ENCODE measurements at regions not wholly inside any gene's neighbourhood (a gene's known extent, or its start where the extent isn't known, plus 50 kb on each side); places are given as distances from the start of the nearest gene placed in this dataset.

- no peak for DNase-seq
These were observed 485.4 kb upstream of the CELF2 start for GRCh38 chr10:10532236-10532635.

DNA sequence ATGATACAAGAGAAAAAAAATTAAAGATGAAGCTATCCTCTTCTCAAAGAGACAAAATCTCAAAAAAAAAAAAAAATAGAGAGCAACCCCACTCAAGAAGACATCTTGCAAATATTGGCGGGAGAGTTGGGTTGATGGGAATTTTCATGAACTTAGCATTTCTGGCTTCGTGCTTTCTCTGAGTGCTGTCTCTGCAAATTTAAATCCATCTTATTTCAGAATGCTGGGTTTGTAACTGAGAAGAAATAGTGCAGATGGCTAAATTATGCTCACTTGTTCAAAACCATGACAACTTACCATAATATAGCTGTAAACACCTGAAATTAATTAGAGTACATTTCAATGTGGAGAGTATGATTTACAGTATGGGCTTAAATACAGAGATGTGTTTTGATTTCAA is 484.8 kb upstream of the CELF2 start:
- DNase-seq = no peak

- DNase-seq = no peak
These were observed 484.2 kb upstream of the CELF2 start for GRCh38 chr10:10533437-10533836.

- no peak for DNase-seq
These were observed 479.3 kb upstream of the CELF2 start for GRCh38 chr10:10538326-10538725.

GRCh38 chr10:10540398-10540797 is 477.3 kb upstream of the CELF2 start:
- DNase-seq = no peak

DNA sequence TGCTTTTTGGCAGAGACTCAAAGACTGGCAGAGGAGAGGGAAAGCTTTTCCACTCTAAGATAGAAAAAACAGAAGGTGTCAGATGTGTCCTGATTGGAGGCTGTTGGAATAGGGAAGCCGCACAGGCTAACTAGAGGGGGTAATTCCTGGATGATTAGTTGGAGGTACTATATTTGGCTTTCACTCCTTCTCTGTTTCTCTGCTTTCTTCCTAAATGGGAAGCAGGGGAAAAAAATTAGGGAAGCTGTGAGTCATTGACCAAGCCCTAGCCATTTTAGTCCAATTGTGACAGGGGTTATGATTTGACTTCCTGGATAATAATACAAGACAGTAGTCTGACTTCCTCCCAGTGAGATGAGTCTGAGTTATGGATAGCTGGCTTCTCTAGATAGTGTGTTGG is 475.2 kb upstream of the CELF2 start:
- DNase-seq = no peak

GRCh38 chr10:10544890-10545289 is 472.8 kb upstream of the CELF2 start:
- no peak for DNase-seq

GRCh38 chr10:10545771-10546170 is 471.9 kb upstream of the CELF2 start:
- DNase-seq = no peak

GRCh38 chr10:10551596-10552301 is 465.9 kb upstream of the CELF2 start:
- DNase-seq = no peak

DNA sequence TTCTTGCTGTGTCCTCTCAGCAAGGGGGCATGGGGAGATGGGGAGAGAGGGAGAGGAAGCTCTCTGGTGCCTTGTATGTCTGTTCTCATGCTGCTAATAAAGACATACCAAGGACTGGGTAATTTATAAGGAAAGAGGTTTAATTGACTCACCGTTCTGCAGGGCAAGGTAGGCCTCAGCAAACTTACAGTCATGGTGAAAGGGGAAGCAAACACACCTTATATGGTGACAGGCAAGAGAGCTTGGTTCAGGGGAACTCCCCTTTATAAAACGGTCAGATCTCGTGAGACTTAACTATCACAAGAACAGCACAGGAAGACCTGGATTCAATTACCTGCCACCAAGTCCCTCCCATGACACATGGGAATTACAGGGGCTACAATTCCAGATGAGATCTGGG is 464.7 kb upstream of the CELF2 start:
- no peak for DNase-seq

DNA sequence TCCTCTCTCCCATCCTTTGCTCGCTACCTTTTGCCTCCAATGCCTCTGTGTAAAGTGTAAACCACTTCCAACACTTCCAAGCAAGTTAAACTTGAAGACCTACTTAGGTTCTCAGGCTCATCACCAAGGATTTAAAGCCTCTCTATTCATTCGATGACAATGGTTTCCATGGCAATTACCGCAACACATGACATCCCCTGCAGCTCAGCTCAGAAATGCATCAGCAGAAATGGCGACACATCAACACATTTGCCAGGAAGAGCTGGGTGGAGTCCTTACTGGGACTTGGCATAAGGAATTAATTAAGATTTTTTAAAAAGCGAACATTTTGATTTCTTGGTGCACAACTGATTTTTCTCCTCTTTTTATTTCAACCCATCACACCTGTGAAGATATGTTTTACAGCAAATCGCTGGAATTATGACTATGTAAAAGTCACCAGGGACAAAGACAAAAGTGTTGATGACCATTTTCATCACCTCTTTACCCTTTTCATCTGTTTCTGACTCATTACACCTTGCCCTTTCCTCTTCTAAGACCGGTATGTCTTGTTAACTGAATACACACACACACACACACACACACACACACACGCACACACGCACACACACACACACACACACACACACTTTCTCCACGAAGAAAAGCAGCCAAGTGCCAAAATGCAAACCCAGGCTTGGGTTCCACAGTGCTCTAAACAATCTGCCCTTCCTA is 453.4 kb upstream of the CELF2 start:
- no peak for DNase-seq

GRCh38 chr10:10576937-10577336 is 440.7 kb upstream of the CELF2 start:
- no peak for DNase-seq

DNA sequence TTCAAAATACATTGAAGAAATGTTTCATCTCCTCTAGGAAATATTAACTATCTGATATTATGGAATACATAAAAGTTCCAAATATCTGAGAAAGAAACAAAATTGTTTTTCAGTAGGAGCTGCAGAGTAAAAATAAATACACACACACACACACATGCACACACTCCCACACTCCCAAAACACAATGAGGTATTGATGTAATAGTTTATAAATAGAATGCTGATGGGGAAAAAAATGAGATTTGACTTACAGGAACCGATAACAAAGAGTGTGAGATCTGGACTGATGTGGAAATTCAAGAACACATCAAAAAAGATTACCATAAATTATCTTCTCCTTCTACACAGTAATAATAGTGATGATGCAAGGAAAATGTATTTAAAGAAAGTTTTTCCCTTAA is 438.0 kb upstream of the CELF2 start:
- DNase-seq = no peak

DNA sequence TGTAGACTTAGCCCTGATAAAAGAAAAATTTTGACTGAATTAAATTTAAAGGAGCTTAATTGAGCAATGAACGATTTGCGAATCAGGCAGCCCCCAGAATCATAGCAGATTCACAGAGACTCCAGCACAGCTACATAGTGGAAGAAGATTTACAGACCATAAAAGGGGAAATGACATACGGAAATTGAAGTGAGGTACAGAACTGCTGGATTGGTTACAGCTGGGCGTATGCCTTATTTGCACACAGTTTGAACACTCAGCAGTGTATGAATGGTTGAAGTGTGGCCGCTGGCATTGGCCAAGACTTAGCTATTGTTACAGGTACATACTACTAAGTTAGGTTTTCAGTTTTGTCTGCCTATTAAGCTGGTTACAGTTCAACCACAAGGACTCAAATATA is 433.5 kb upstream of the CELF2 start:
- no peak for DNase-seq

- DNase-seq = no peak
These were observed 429.8 kb upstream of the CELF2 start for GRCh38 chr10:10587744-10588393.

- DNase-seq = no peak
These were observed 427.9 kb upstream of the CELF2 start for GRCh38 chr10:10589540-10590303.

- DNase-seq = no peak
These were observed 425.8 kb upstream of the CELF2 start for GRCh38 chr10:10591715-10592341.

DNA sequence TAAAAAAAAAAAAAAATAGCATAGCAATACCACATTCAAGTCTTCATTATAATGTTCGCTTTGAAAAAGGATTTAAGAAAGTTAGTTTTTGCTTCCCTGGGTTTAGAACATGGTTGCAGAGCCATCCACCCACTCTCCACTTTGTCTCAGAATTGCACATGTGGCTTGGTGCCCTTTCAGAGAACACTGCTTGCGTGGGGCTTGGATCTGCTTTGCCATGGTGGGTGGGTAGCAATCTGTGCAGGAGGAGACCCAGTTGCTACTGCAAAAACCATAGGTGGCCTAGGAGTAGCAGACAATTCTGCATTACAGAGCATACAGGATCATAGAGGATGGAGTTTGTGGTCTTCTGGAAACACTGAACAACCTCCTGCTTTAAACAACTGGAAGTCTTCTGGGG is 421.4 kb upstream of the CELF2 start:
- no peak for DNase-seq

GRCh38 chr10:10598297-10598696 is 419.4 kb upstream of the CELF2 start:
- no peak for DNase-seq

GRCh38 chr10:10600004-10600403 is 417.7 kb upstream of the CELF2 start:
- DNase-seq = no peak

DNA sequence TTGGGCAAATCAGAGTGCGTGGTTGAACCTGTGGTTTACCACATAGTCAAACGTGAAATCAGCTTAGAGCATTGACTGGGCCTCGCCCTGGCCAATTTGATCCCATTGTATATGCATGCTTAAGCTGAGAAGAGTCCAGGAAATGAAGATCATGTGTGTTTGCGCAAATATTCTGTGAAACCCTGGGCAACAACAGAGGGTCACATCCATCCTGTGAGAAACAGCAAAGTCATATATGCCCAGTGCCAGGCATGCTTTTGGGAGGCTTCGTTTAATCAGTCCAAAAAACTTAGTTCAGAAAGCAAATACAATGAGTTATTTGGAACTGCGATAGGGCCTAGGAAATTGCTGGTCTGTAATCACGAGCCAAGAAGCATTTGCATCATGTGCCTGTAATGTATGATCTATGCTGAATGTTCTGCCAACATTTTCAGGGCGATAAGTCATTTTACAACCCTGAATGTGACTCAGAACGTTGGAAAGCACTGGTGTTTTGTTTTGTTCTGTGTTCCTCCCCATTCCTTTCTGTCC is 412.1 kb upstream of the CELF2 start:
- DNase-seq = no peak

- no peak for DNase-seq
These were observed 408.2 kb upstream of the CELF2 start for GRCh38 chr10:10609379-10609955.
